ENCODE measurements at regions not wholly inside any gene's neighbourhood (a gene's known extent, or its start where the extent isn't known, plus 50 kb on each side); places are given as distances from the start of the nearest gene placed in this dataset.

DNA sequence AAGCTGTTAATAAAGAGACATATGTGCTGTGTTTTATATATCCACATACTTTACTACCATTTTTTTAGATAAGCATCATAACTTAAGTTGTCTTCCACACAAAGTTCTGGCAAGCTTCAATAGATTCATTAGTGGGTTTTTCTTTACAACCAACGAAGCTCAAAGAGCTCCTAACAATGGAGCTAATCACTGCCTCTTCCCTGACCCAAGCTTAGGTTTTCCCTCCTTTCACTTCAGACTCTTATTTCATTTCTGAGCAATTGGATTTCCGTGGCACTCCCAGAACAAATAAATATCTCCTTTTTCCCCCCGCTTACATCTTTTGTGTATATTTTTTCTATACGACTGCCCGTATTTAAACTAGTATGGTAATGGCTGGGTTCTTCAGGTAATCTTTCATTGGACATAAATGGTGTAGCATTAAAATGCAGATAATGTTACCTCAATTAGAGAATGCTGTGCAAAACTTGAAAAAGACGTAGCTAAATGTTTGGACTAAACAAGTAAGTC, 275.5 kb upstream of the TMEM161B start:
- no peak for DNase-seq (ENCODE audit: low read depth)

- no peak for DNase-seq (ENCODE audit: low read depth)
Measured at GRCh38 chr5:88542786-88543185, 274.1 kb upstream of the TMEM161B start.

- DNase-seq (ENCODE audit: low read depth) = no peak
Measured at GRCh38 chr5:88540471-88541115, 271.9 kb upstream of the TMEM161B start.

- DNase-seq (ENCODE audit: low read depth) = no peak
Measured at GRCh38 chr5:88539693-88540365, 271.2 kb upstream of the TMEM161B start.

DNA sequence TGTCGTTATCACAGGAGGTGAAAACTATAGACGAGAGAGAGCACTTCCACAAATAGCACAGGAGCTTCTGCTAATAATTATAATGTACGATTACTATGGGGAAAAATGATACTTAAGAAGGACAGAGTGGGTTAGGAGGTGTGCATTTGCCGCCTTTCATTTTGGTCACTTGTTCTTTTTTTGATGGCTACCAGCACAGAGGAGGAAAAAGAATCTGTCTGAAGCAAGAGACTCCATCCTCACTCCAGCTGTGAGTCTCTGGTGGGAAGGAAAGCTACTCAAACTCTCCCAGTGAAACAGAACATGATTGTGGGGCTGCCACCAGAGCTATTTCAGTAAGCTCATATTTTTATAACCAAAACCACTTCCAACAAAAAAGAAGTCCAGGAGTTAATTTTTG, 270.4 kb upstream of the TMEM161B start:
- DNase-seq (ENCODE audit: low read depth) = no peak

GRCh38 chr5:88536146-88536545, 267.5 kb upstream of the TMEM161B start:
- DNase-seq (ENCODE audit: low read depth) = no peak

DNA sequence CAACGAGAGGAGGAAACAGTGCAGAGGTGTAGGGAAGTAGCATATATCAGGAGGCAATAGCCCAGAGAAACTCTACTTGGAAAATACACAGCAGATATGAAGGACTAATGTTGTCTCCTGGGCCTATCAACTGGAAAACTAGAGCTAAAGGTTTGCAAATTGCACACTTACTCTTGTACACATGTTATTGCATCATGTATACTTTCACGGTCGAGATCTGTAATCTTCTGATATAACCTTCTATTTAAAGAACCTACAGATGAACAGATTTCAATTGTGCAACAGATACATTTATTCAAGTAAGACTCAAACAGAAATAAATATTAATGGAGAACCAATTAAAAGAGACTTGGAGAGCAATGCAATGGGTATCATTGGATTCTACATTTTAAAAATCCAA, 256.3 kb upstream of the TMEM161B start:
- no peak for DNase-seq (ENCODE audit: low read depth)

GRCh38 chr5:88519066-88519465, 250.4 kb upstream of the TMEM161B start:
- DNase-seq (ENCODE audit: low read depth) = no peak

- DNase-seq (ENCODE audit: low read depth) = no peak
Measured at GRCh38 chr5:88518131-88519016, 249.7 kb upstream of the TMEM161B start.

GRCh38 chr5:88515881-88516819, 247.5 kb upstream of the TMEM161B start:
- no peak for DNase-seq (ENCODE audit: low read depth)

DNA sequence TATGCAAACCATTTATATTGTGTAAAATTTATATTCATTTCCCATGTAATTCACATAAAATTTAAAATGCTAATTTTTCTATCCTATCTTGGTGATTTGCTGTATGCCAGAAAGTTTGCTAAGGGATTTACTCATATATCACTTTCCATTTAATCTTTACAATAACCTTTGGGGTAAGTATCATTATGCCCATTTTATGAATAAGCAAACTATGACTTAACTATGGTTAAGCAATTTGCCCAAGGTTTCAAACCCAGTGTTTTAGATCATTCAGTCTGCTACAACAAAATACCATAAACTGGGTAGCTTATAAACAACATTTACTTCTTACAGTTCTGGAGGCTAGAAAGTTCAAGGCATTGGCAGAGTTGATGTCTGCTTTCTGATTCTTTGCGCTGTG, 246.4 kb upstream of the TMEM161B start:
- DNase-seq (ENCODE audit: low read depth) = no peak

DNA sequence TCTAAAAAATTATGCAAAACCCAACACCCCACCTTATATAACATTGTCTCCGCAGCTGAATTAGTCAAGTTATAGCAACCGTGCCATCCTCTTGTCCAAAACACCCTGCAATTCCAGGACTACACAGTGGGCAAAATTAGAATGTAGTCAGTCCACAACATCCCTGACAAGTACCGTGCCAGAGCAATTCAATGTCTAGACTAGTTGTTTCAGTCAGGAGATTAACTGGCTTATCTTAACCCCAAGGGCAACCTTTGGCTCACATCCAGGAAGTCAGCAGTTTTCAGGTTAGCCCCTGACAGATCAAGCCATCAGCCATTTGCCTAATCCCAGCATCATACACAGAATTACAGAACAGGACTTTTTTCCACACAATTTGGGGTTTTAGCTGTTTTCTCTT, 240.8 kb upstream of the TMEM161B start:
- DNase-seq (ENCODE audit: low read depth) = no peak

DNA sequence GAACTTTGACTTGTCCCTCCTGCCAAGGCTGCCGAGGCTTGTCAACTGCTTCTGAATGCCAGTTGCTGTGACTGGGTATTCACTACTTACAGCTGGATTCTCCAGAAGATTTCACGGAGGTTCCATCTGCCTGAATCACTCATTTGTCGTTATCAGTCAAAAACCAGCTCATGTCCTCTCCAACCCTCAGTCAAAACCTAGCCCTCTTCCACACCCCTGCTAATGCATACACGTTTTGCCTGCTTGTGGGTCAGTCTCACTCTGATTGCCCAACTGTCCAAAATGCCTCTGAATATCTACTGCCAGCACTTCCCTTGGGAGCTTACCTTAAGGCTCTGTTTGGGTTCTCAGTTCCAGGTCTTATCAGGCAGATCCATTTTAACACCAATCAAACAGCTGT, 238.6 kb upstream of the TMEM161B start:
- no peak for DNase-seq (ENCODE audit: low read depth)

- DNase-seq (ENCODE audit: low read depth) = no peak
Measured at GRCh38 chr5:88503406-88503805, 234.8 kb upstream of the TMEM161B start.

- no peak for DNase-seq (ENCODE audit: low read depth)
Measured at GRCh38 chr5:88503041-88503345, 234.3 kb upstream of the TMEM161B start.

- no peak for DNase-seq (ENCODE audit: low read depth)
Measured at GRCh38 chr5:88502179-88503040, 233.8 kb upstream of the TMEM161B start.

GRCh38 chr5:88495810-88496209, 227.2 kb upstream of the TMEM161B start:
- no peak for DNase-seq (ENCODE audit: low read depth)

DNA sequence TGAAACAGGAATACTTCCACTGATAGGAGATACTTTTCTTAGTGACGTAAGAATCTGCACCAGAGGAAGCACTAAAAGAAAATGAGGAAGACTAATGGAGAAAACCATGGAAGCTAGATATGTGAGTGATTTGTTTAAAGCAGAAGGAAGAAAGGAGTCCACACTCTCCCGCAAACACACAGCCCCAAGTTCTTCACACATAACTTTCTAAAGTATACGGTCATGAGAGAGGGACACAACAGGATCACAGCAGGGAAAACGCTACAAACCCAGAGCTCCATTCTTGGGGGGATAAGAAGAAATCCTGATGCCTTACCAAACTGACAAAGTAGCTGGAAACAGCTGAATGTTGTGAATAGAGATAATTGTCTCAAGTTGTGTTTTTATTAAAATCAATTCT, 222.2 kb upstream of the TMEM161B start:
- DNase-seq (ENCODE audit: low read depth) = no peak

GRCh38 chr5:88489364-88489763, 220.7 kb upstream of the TMEM161B start:
- DNase-seq (ENCODE audit: low read depth) = no peak

- no peak for DNase-seq (ENCODE audit: low read depth)
Measured at GRCh38 chr5:88488561-88488960, 219.9 kb upstream of the TMEM161B start.

GRCh38 chr5:88488130-88488529, 219.5 kb upstream of the TMEM161B start:
- no peak for DNase-seq (ENCODE audit: low read depth)
